ENCODE measurements at regions not wholly inside any gene's neighbourhood (a gene's known extent, or its start where the extent isn't known, plus 50 kb on each side); places are given as distances from the start of the nearest gene placed in this dataset.

DNA sequence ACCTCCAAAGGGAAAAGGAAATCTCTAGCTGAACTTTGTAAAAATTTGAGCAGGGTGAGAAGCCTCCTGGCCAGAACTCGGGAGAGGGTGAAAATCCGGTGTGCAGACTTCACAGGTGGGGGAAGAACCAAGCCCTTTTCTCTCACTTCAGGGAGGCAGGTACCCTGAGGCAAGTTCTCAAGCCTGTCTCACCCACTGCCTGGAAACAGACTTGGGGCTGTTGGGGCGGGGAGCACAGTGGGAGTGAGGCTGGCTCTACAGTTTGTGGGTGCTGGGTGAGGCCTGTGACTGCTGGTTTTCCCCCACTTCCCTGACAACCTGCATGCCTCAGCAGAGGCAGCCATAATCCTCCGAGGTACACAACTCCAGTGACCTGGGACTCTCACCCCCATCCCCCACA lies 187.1 kb downstream of the KIF4B start:
- Histone ChIP-seq H3K27ac (ENCODE audit: low read length) (no peak overlapping the region), H3K36me3 (ENCODE audit: control insufficient read depth, insufficient read depth, low read length) (no peaks in the 10 kb centered on the region), H3K27me3 (ENCODE audit: control insufficient read depth, insufficient read depth, low read length) (no peaks in the 10 kb centered on the region), H3K9me3 (ENCODE audit: control insufficient read depth, insufficient read depth, low read depth, low read length) (no peaks in the 10 kb centered on the region), H3K4me1 (ENCODE audit: control insufficient read depth, insufficient read depth, low read length) (no peaks in the 10 kb centered on the region), H3K4me3 (ENCODE audit: low read depth in 2 of 2, low read length in 2 of 2) (no peak overlapping the region)
- no TSS peak for BruUV-seq (replicated peaks)
- TF ChIP-seq TCF7L2 (IDR thresholded peaks at IDR 0.05; ENCODE audit: low read depth, low read length) (no peak), SIN3A (IDR thresholded peaks at IDR 0.05; ENCODE audit: borderline replicate concordance, insufficient read depth, low read depth, low read length) (no peak), POLR2AphosphoS5 (IDR thresholded peaks at IDR 0.05; ENCODE audit: low read depth, low read length) (no peak)
- TF ChIP-seq, protein P1, sequence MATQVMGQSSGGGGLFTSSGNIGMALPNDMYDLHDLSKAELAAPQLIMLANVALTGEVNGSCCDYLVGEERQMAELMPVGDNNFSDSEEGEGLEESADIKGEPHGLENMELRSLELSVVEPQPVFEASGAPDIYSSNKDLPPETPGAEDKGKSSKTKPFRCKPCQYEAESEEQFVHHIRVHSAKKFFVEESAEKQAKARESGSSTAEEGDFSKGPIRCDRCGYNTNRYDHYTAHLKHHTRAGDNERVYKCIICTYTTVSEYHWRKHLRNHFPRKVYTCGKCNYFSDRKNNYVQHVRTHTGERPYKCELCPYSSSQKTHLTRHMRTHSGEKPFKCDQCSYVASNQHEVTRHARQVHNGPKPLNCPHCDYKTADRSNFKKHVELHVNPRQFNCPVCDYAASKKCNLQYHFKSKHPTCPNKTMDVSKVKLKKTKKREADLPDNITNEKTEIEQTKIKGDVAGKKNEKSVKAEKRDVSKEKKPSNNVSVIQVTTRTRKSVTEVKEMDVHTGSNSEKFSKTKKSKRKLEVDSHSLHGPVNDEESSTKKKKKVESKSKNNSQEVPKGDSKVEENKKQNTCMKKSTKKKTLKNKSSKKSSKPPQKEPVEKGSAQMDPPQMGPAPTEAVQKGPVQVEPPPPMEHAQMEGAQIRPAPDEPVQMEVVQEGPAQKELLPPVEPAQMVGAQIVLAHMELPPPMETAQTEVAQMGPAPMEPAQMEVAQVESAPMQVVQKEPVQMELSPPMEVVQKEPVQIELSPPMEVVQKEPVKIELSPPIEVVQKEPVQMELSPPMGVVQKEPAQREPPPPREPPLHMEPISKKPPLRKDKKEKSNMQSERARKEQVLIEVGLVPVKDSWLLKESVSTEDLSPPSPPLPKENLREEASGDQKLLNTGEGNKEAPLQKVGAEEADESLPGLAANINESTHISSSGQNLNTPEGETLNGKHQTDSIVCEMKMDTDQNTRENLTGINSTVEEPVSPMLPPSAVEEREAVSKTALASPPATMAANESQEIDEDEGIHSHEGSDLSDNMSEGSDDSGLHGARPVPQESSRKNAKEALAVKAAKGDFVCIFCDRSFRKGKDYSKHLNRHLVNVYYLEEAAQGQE (IDR thresholded peaks at IDR 0.05; ENCODE audit: insufficient read depth in 1 of 2, low read depth in 2 of 2, low read length in 1 of 2), result no peak
- TF ChIP-seq, protein P2, sequence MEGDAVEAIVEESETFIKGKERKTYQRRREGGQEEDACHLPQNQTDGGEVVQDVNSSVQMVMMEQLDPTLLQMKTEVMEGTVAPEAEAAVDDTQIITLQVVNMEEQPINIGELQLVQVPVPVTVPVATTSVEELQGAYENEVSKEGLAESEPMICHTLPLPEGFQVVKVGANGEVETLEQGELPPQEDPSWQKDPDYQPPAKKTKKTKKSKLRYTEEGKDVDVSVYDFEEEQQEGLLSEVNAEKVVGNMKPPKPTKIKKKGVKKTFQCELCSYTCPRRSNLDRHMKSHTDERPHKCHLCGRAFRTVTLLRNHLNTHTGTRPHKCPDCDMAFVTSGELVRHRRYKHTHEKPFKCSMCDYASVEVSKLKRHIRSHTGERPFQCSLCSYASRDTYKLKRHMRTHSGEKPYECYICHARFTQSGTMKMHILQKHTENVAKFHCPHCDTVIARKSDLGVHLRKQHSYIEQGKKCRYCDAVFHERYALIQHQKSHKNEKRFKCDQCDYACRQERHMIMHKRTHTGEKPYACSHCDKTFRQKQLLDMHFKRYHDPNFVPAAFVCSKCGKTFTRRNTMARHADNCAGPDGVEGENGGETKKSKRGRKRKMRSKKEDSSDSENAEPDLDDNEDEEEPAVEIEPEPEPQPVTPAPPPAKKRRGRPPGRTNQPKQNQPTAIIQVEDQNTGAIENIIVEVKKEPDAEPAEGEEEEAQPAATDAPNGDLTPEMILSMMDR (IDR thresholded peaks at IDR 0.05), result no peak
- ATAC-seq, result no peak
- intact Hi-C loops (cut with micrococcal nuclease; ENCODE audit: unreplicated experiment), result no loop called here
- in situ Hi-C loops (cut with HindIII; ENCODE audit: low pct_unique_long_range_greater_than_20kb, low sequenced_read_pairs), result no loop called here
- ChIA-PET POLR2A (no interaction called here), CTCF (no interaction called here)
- DNase-seq (ENCODE audit: low read depth, low spot score), result no peak

- Histone ChIP-seq H3K27ac (ENCODE audit: low read length) (no peak overlapping the region), H3K36me3 (ENCODE audit: control insufficient read depth, insufficient read depth, low read length) (no peaks in the 10 kb centered on the region), H3K27me3 (ENCODE audit: control insufficient read depth, insufficient read depth, low read length) (no peaks in the 10 kb centered on the region), H3K4me1 (ENCODE audit: control insufficient read depth, insufficient read depth, low read length) (no peaks in the 10 kb centered on the region), H3K4me3 (ENCODE audit: low read depth in 2 of 2, low read length in 2 of 2) (no peak overlapping the region), H3K9me3 (ENCODE audit: control insufficient read depth, insufficient read depth, low read depth, low read length) (no peaks in the 10 kb centered on the region)
- ATAC-seq (no peak), DNase-seq (ENCODE audit: low read depth, low spot score) (no peak)
- POLR2A ChIA-PET, result interaction anchor here (0.7 kb wide), 1 partner anchor 98 kb away, joined by 3 read pairs; no protein-coding TSS in a partner anchor
- intact Hi-C loops (cut with micrococcal nuclease; ENCODE audit: unreplicated experiment) (no loop called here), in situ Hi-C loops (cut with HindIII; ENCODE audit: low pct_unique_long_range_greater_than_20kb, low sequenced_read_pairs) (no loop called here)
- CTCF ChIA-PET, result no interaction called here
- TF ChIP-seq, protein P1 (IDR thresholded peaks at IDR 0.05; ENCODE audit: insufficient read depth in 1 of 2, low read depth in 2 of 2, low read length in 1 of 2), result no peak
- TF ChIP-seq POLR2AphosphoS5 (IDR thresholded peaks at IDR 0.05; ENCODE audit: low read depth, low read length) (no peak), SIN3A (IDR thresholded peaks at IDR 0.05; ENCODE audit: borderline replicate concordance, insufficient read depth, low read depth, low read length) (no peak), TCF7L2 (IDR thresholded peaks at IDR 0.05; ENCODE audit: low read depth, low read length) (no peak)
- TF ChIP-seq, protein P2 (IDR thresholded peaks at IDR 0.05), result no peak
- BruUV-seq (replicated peaks), result no TSS peak
These were observed 198.2 kb downstream of the KIF4B start for GRCh38 chr5:155211764-155212163.
